ENCODE measurements at regions not wholly inside any gene's neighbourhood (a gene's known extent, or its start where the extent isn't known, plus 50 kb on each side); places are given as distances from the start of the nearest gene placed in this dataset.

DNA sequence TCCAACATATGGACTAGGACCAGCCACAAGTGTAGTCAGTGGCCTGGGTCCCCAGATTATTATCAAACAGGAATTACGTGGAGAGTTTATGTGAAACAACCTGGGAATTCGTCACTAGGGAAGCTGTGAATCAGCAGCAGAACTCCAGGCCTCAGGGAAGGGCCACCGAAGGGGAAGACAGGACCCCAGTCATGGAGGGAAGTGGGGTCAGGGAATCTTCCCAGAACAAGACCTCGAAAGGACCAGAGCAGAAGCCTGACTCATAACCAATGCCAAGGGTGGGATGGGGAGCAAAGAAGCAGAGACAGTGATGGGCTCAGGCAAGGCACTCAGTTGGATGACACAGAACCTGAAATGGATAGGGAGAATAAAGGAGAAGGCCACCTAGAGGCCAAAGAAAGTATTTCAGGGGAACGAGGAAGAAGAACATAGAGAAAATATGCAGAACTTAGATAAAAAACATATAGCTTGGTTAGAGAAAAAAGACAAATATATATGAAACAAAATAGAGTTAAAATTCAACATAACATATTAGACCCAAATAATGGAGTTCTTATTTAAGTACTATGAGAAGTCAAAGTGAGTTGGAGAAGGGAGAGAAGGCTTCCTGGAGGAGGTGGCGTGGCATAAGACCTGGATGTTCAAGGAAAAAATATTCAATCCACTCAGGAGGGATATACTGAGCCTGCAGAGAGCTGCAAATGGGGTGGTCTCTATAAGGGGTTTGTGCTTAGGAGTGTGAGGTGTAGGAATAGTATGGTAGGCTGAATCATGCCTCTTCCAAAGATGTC, 66.7 kb upstream of the CAST start:
- DNase-seq (ENCODE audit: extremely low spot score), result peak; percentile 22

DNA sequence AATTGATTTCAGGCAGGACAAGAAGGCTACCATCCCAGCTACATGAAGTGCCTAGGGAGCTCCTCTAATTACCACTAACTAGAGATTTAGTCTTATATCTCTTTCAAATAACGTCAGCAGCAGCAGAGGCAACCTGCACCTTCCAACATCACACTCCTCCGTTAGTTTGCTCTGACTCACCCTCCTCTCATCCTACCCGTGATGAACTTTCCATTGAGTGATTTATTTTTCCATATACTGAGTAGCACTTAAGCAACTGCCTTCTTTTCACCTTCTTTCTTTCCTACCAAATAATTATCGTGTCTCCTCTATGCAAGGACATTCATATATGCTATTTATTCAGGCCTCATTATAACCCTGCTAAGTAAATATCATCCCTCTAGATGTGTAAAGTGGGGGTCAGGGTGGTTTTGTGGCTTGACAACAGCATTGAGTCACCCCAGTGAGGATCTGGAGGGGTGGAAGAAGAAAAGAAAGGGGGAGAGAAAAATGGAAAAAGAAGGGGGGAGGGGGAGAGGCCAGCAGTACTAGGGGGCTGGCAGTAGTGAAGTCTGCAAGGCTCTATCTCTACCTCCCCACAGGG, 64.6 kb upstream of the CAST start:
- TF ChIP-seq, protein P1, sequence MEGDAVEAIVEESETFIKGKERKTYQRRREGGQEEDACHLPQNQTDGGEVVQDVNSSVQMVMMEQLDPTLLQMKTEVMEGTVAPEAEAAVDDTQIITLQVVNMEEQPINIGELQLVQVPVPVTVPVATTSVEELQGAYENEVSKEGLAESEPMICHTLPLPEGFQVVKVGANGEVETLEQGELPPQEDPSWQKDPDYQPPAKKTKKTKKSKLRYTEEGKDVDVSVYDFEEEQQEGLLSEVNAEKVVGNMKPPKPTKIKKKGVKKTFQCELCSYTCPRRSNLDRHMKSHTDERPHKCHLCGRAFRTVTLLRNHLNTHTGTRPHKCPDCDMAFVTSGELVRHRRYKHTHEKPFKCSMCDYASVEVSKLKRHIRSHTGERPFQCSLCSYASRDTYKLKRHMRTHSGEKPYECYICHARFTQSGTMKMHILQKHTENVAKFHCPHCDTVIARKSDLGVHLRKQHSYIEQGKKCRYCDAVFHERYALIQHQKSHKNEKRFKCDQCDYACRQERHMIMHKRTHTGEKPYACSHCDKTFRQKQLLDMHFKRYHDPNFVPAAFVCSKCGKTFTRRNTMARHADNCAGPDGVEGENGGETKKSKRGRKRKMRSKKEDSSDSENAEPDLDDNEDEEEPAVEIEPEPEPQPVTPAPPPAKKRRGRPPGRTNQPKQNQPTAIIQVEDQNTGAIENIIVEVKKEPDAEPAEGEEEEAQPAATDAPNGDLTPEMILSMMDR (IDR thresholded peaks at IDR 0.05; ENCODE audit: control extremely low read depth, extremely low read depth, low read depth, missing control alignments), result no peak
- ChIA-PET CTCF (interaction anchor here (0.9 to 17.5 kb wide), 6 partner anchors 8 to 743 kb away, joined by 3 to 283 read pairs (median 5); no protein-coding TSS in a partner anchor), POLR2A (no interaction called here)
- no peak for DNase-seq (ENCODE audit: extremely low spot score)

More for the DNA sequence above, 66.7 kb upstream of the CAST start:
- TF ChIP-seq, protein P1 (IDR thresholded peaks at IDR 0.05; ENCODE audit: control extremely low read depth, extremely low read depth, low read depth, missing control alignments), result no peak
- ChIA-PET CTCF (interaction anchor here (0.6 to 17.5 kb wide), 14 partner anchors 8 to 751 kb away, joined by 3 to 283 read pairs (median 4); no protein-coding TSS in a partner anchor), POLR2A (no interaction called here)

DNA sequence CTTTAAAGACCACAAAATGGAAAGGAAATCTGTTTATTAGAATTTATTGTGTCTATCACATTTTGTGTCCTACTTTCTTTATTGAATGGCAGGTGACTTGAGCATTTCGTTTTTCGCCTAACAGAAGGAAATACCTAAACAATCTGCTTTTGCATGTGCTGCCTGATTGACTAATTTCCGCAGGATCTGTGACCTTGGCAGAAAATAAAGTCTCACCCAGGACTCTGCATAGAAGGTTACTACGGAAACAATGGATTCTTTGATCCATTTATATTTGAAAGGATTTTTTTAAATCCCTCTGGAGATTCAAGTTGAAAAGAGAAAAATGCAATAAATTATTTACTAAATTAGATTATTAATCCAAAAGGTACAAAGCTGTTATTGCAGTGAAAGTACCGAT, 61.0 kb upstream of the CAST start:
- DNase-seq (ENCODE audit: extremely low spot score), result no peak
- POLR2A ChIA-PET, result no interaction called here

DNA sequence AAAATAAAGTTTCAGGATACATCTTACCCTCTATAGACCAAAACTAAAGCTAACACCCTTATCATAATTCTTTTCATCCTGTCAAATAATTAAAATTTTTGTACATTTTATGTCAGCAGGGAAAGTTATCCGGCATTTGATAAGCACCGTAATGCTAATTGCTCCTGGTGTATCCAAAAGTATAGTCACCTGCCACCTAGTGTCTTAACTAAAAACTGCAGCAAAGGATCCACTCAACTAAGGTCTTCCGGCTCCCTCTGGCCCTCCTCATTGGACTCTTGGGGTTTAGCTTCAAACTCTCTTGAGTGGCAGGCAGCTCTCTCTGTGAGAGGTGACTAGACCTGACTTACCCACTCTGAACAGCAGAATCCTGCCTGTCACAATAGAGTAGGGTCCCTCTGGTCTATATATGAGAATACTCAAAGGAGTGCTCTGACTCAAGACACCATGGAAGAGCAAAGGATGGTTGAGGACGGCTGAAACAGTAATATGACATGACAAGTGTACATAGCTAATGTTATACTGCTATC, 60.4 kb upstream of the CAST start:
- ChIA-PET POLR2A (no interaction called here), CTCF (interaction anchor here (0.6 to 17.5 kb wide), 41 partner anchors 8 to 932 kb away, joined by 3 to 283 read pairs (median 5); no protein-coding TSS in a partner anchor)
- DNase-seq (ENCODE audit: extremely low spot score), result peak; percentile 66
- TF ChIP-seq, protein P1 (IDR thresholded peaks at IDR 0.05; ENCODE audit: control extremely low read depth, extremely low read depth, low read depth, missing control alignments), result peak; percentile 73

More for the DNA sequence above, 61.0 kb upstream of the CAST start:
- TF ChIP-seq, protein P1 (IDR thresholded peaks at IDR 0.05; ENCODE audit: control extremely low read depth, extremely low read depth, low read depth, missing control alignments), result no peak
- CTCF ChIA-PET, result interaction anchor here (0.8 to 17.5 kb wide), 32 partner anchors 9 to 931 kb away, joined by 3 to 283 read pairs (median 5); no protein-coding TSS in a partner anchor

DNA sequence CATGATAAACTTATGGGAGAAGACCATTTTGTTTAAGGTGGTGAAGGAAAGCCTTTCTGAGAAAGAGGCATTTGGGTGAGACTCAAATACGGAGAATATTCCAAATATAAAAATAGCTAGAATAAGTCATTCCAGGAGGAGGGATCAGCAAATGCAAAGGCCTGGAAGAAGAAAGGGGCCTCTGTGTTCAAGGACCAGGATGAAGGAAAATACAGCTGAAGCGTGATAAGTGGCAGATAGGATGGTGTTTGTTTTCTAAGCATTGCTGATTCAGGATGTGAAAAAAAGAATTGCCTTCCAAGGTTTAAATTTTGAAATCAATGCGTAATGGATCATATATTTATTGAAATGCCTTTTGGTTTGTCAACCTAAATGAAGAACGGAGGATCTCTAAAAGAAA, 59.4 kb upstream of the CAST start:
- TF ChIP-seq, protein P1 (IDR thresholded peaks at IDR 0.05; ENCODE audit: control extremely low read depth, extremely low read depth, low read depth, missing control alignments), result no peak
- ChIA-PET POLR2A (no interaction called here), CTCF (interaction anchor here (1.0 to 17.5 kb wide), 20 partner anchors 7 to 933 kb away, joined by 3 to 283 read pairs (median 5); no protein-coding TSS in a partner anchor)
- DNase-seq (ENCODE audit: extremely low spot score), result no peak

DNA sequence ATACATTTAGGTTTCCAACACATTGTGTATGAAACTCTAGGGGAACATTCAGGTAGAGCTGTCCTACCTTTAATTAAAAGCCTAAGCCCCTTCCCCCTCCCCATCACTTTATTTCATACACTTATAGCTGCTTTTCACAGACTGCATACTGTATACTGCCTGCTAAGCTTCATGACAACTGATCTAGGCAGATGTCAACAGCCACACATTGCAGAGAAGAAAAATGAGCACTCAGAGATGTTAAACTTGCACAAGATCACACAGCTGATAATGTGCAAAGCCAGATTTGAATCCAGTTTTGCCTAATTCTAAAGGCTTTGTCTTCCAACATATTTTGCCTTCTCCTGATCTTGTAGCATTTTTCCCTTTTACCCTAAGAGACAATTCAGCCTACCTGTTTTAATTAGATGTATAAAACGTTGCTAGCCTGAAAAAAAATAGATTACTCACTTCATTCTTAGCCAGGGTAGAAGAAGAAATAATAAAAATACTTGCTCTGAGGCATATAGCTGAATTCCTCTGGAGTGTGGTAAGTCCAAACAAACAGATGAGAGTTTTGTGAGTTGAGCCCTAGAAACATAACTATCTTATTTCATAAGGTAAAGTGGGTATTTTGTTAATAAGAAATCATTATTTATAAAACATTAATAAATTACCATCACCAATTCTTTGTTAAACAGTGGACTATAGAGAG, 56.9 kb upstream of the CAST start:
- ChIA-PET CTCF (interaction anchor here (1.0 to 17.5 kb wide), 5 partner anchors 9 to 746 kb away, joined by 3 to 283 read pairs (median 16); no protein-coding TSS in a partner anchor), POLR2A (no interaction called here)
- DNase-seq (ENCODE audit: extremely low spot score), result no peak
- TF ChIP-seq, protein P1 (IDR thresholded peaks at IDR 0.05; ENCODE audit: control extremely low read depth, extremely low read depth, low read depth, missing control alignments), result no peak
